ENCODE measurements at regions not wholly inside any gene's neighbourhood (a gene's known extent, or its start where the extent isn't known, plus 50 kb on each side); places are given as distances from the start of the nearest gene placed in this dataset.

DNA sequence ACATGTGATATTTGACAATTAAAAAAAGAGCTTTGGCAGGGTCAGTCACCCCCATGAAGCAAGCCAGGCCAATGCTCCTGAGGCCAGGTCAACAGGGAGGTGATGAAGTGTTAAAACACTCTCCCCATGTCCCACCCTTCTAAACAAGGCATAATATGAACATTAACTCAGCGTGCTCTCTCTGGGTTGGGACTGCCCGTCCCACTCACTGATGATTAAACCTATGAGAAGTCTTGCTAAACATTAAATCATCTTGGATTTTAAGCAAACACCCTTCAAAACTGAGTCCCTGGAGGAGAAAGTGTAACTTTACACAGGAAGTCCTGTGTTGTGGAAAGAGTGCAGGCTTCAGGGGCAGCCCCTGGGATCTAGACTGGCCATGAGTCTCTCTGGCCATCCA, 558.5 kb downstream of the CD83 start:
- TF ChIP-seq, protein P1, sequence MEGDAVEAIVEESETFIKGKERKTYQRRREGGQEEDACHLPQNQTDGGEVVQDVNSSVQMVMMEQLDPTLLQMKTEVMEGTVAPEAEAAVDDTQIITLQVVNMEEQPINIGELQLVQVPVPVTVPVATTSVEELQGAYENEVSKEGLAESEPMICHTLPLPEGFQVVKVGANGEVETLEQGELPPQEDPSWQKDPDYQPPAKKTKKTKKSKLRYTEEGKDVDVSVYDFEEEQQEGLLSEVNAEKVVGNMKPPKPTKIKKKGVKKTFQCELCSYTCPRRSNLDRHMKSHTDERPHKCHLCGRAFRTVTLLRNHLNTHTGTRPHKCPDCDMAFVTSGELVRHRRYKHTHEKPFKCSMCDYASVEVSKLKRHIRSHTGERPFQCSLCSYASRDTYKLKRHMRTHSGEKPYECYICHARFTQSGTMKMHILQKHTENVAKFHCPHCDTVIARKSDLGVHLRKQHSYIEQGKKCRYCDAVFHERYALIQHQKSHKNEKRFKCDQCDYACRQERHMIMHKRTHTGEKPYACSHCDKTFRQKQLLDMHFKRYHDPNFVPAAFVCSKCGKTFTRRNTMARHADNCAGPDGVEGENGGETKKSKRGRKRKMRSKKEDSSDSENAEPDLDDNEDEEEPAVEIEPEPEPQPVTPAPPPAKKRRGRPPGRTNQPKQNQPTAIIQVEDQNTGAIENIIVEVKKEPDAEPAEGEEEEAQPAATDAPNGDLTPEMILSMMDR (IDR thresholded peaks at IDR 0.05; ENCODE audit: insufficient read depth, low read depth, low read length), result no peak
- no peak for TF ChIP-seq EZH2 (IDR thresholded peaks at IDR 0.05; ENCODE audit: insufficient read depth, low read length)
